SK-N-SH treated with all-trans-retinoic acid at 6 μM for 48 hours (cell line): ENCODE measurements at regions not wholly inside any gene's neighbourhood (a gene's known extent, or its start where the extent isn't known, plus 50 kb on each side); places are given as distances from the start of the nearest gene placed in this dataset.

Experiments used
- ATAC-seq: fragments of 200-7000 bp; cut with Tn5 transposase; 3 replicates; pipeline ENCODE4 v1.9.1; 2020; ENCODE audit warnings: mild to moderate bottlenecking, moderate library complexity
- ARNTL ChIP-seq: fragments of 450-650 bp; formaldehyde crosslinking; IDR thresholded peaks from 2 replicates; pipeline ENCODE4 v1.5.0; 2020; ENCODE audit warnings: low read depth, mild to moderate bottlenecking, moderate library complexity, borderline replicate concordance
- BACH2 ChIP-seq: fragments of 250-450 bp; sonication (Bioruptor Pico); IDR thresholded peaks from 2 replicates; pipeline ENCODE4 v1.9.0; 2021; ENCODE audit warnings: mild to moderate bottlenecking, borderline replicate concordance
- CREB5 ChIP-seq: fragments of 250-450 bp; sonication (Bioruptor Pico); IDR thresholded peaks from 2 replicates; pipeline ENCODE4 v1.5.1; 2020; ENCODE audit warnings: low read depth, mild to moderate bottlenecking, moderate library complexity
- CSDC2 ChIP-seq: fragments of 250-450 bp; sonication (Bioruptor Pico); IDR thresholded peaks from 2 replicates; pipeline ENCODE4 v1.5.0; 2020; ENCODE audit warnings: mild to moderate bottlenecking, moderate library complexity
- CSRNP3 ChIP-seq: fragments of 250-450 bp; sonication (Bioruptor Pico); IDR thresholded peaks from 2 replicates; pipeline ENCODE4 v1.5.1; 2021; ENCODE audit warnings: mild to moderate bottlenecking, moderate library complexity
- OSR1 ChIP-seq: fragments of 250-450 bp; sonication (Bioruptor Pico); IDR thresholded peaks from 2 replicates; pipeline ENCODE4 v1.8.0; 2022; ENCODE audit warnings: moderate library complexity, mild to moderate bottlenecking, inconsistent platforms
- PATZ1 ChIP-seq: fragments of 250-450 bp; sonication (Bioruptor Pico); IDR thresholded peaks from 2 replicates; pipeline ENCODE4 v1.8.0; 2020; ENCODE audit warnings: mild to moderate bottlenecking, moderate library complexity, borderline replicate concordance
- POU6F1 ChIP-seq: fragments of 250-450 bp; sonication (Bioruptor Pico); IDR thresholded peaks from 2 replicates; pipeline ENCODE4 v1.8.0; 2021; ENCODE audit warnings: low read depth, mild to moderate bottlenecking, moderate library complexity, borderline replicate concordance
- PPARA ChIP-seq: fragments of 250-450 bp; sonication (Bioruptor Pico); IDR thresholded peaks from 2 replicates; pipeline ENCODE4 v1.5.0; 2020; ENCODE audit warnings: mild to moderate bottlenecking, borderline replicate concordance
- RARB ChIP-seq: fragments of 250-450 bp; sonication (Bioruptor Pico); IDR thresholded peaks from 2 replicates; pipeline ENCODE4 v1.8.0; 2021; ENCODE audit warnings: mild to moderate bottlenecking, moderate library complexity
- SNAI2 ChIP-seq: fragments of 250-450 bp; sonication (Bioruptor Pico); IDR thresholded peaks from 2 replicates; pipeline ENCODE4 v1.5.0; 2020; ENCODE audit warnings: mild to moderate bottlenecking, moderate library complexity
- TCF4 ChIP-seq: fragments of 250-450 bp; sonication (Bioruptor Pico); IDR thresholded peaks from 2 replicates; pipeline ENCODE4 v1.8.0; 2021; ENCODE audit warnings: mild to moderate bottlenecking, moderate library complexity, borderline replicate concordance
- TOX ChIP-seq: fragments of 250-450 bp; sonication (Bioruptor Pico); IDR thresholded peaks from 2 replicates; pipeline ENCODE4 v1.8.0; 2021; ENCODE audit warnings: mild to moderate bottlenecking, moderate library complexity, borderline replicate concordance
- TSHZ2 ChIP-seq: fragments of 250-450 bp; sonication (Bioruptor Pico); IDR thresholded peaks from 2 replicates; pipeline ENCODE4 v1.5.0; 2020; ENCODE audit warnings: mild to moderate bottlenecking, moderate library complexity
- ZFP3 ChIP-seq: fragments of 250-450 bp; sonication (Bioruptor Pico); IDR thresholded peaks from 2 replicates; pipeline ENCODE4 v1.5.0; 2020; ENCODE audit warnings: mild to moderate bottlenecking, moderate library complexity
- ZFP30 ChIP-seq: fragments of 450-650 bp; formaldehyde crosslinking; IDR thresholded peaks from 2 replicates; pipeline ENCODE4 v1.5.0; 2022; ENCODE audit warnings: mild to moderate bottlenecking, moderate library complexity
- ZNF565 ChIP-seq: fragments of 450-650 bp; formaldehyde crosslinking; conservative IDR thresholded peaks from 2 replicates; pipeline ENCODE4 v1.5.0; 2020; ENCODE audit warnings: low read depth, mild to moderate bottlenecking, moderate library complexity
- ZNF70 ChIP-seq: fragments of 450-650 bp; formaldehyde crosslinking; IDR thresholded peaks from 2 replicates; pipeline ENCODE4 v1.5.0; 2020; ENCODE audit warnings: mild to moderate bottlenecking, moderate library complexity
- ZNF8 ChIP-seq: fragments of 450-650 bp; formaldehyde crosslinking; IDR thresholded peaks from 2 replicates; pipeline ENCODE4 v1.5.0; 2020; ENCODE audit warnings: mild to moderate bottlenecking, moderate library complexity

GRCh38 chr11:32262367-32262766 is 171.5 kb downstream of the RCN1 start:
- TF ChIP-seq ARNTL (CRISPR knock-in tag) (no peak), CSRNP3 (no peak), ZNF8 (no peak), RARB (CRISPR knock-in tag) (no peak), PATZ1 (no peak), PPARA (CRISPR knock-in tag) (no peak), ZFP3 (CRISPR knock-in tag) (no peak), SNAI2 (CRISPR knock-in tag) (no peak), CSDC2 (CRISPR knock-in tag) (no peak), OSR1 (CRISPR knock-in tag) (no peak), TCF4 (CRISPR knock-in tag) (no peak), ZFP30 (CRISPR knock-in tag) (no peak), ZNF70 (CRISPR knock-in tag) (no peak), ZNF565 (CRISPR knock-in tag) (no peak), TSHZ2 (CRISPR knock-in tag) (no peak), BACH2 (CRISPR knock-in tag) (no peak)
- TF ChIP-seq, all 23 proteins: peak for 0
- no peak for ATAC-seq

GRCh38 chr11:32265911-32266310 is 169.4 kb downstream of the WT1 start:
- ATAC-seq = no peak
- no peak for TF ChIP-seq TSHZ2 (CRISPR knock-in tag)

- TF ChIP-seq OSR1 (CRISPR knock-in tag) (no peak), CSDC2 (CRISPR knock-in tag) (no peak), SNAI2 (CRISPR knock-in tag) (no peak), PPARA (CRISPR knock-in tag) (no peak), ZNF70 (CRISPR knock-in tag) (no peak), TOX (CRISPR knock-in tag) (no peak), TSHZ2 (CRISPR knock-in tag) (no peak), ZFP3 (CRISPR knock-in tag) (no peak), POU6F1 (CRISPR knock-in tag) (no peak), CSRNP3 (no peak), CREB5 (no peak), BACH2 (CRISPR knock-in tag) (no peak)
- ATAC-seq = no peak
Observed at GRCh38 chr11:32266601-32267000, 168.7 kb downstream of the WT1 start.
